GM10266 (cell line): ENCODE measurements at regions not wholly inside any gene's neighbourhood (a gene's known extent, or its start where the extent isn't known, plus 50 kb on each side); places are given as distances from the start of the nearest gene placed in this dataset.
"Not testable (repeated sequence)": the region's sequence is repeated elsewhere in the genome, so short reads cannot be mapped to it uniquely, and the experiment has no call there.

Experiments used
- DNase-seq: peaks from one replicate; pipeline ENCODE4 v3.0.0; 2012; ENCODE audit errors: extremely low spot score
- CTCF ChIP-seq: IDR thresholded peaks from 2 replicates; pipeline ENCODE4 v1.5.1; 2012; ENCODE audit warnings: mild to moderate bottlenecking, low read depth; ENCODE audit not compliant: control insufficient read depth, insufficient read depth; ENCODE audit errors: missing control alignments

DNA sequence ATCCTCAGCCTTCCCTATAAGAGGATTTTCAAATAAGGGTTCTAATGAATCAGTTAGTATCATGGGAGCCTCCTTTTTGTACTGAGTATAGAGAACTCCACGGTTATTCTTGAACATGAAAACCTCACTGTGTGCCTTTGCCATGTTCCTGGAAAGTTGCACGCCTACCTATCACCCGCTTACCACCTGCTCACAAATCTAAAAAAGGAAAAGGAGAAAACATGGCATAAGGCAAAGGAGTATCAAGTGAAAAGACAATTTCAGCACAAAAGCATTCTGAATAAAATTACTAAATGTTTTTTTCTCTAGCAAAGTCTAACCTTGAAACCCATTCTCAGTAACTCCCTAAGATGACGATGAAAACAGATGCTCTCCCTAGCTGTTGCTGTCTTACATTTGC lies 511.8 kb upstream of the API5 start:
- no peak for DNase-seq
- no peak for TF ChIP-seq CTCF

GRCh38 chr11:42802201-42802899 lies 509.4 kb upstream of the API5 start:
- TF ChIP-seq CTCF, result no peak
- DNase-seq, result no peak

DNA sequence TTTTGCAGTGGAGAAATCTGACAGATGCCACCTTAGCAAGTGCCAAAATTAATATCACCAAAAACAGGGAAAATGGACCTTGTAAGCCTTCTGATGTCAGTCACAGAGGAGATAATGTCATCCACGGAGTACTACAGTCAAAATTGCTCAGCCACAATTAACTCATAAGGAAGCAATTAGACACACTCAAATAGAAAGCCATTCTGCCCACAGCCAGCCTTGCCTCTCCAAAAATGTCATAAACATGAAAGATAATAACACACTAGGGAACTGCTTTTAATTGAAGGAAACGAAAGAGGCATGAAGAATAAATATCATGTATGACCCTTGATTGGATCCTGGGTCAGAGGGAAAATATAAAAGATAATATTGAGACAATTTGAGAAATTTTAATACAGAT lies 505.6 kb upstream of the API5 start:
- no peak for TF ChIP-seq CTCF

GRCh38 chr11:42812361-42812760 lies 499.4 kb upstream of the API5 start:
- TF ChIP-seq CTCF, result no peak
- DNase-seq, result no peak

More for the DNA sequence above, 505.6 kb upstream of the API5 start:
- DNase-seq, result no peak

GRCh38 chr11:42812960-42813359 lies 498.8 kb upstream of the API5 start:
- TF ChIP-seq CTCF, result no peak
- no peak for DNase-seq

DNA sequence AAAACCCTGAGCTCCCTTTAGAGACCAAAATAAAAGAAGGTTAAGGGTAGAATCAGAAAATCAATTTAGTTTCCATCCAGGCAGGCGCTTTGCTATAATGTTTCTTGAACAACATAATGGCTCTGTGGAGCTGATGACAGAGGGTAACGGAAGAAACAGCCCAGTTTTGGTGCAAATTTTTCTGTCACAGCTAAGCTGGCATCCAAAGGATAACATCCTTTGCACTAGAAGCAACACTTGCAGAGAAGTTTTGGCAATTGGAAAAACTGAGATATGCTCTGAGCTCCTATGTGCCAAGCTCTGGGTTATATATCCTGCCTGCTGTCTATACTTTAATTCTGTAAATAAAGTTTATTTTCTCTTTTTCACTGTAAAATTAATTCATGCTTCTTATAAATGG lies 495.3 kb upstream of the API5 start:
- TF ChIP-seq CTCF, result no peak
- no peak for DNase-seq

- DNase-seq, result no peak
- no peak for TF ChIP-seq CTCF
Observed at GRCh38 chr11:42819126-42819525, 492.7 kb upstream of the API5 start.

- DNase-seq, result not testable (repeated sequence)
Observed at GRCh38 chr11:42822188-42822587, 489.6 kb upstream of the API5 start.
